GM18870 (cell line): ENCODE measurements at regions not wholly inside any gene's neighbourhood (a gene's known extent, or its start where the extent isn't known, plus 50 kb on each side); places are given as distances from the start of the nearest gene placed in this dataset.
A peak's percentile ranks its signal among the peaks of the same experiment; 100 is the strongest.
"Not testable (repeated sequence)": the region's sequence is repeated elsewhere in the genome, so short reads cannot be mapped to it uniquely, and the experiment has no call there.

ENCODE experiments used
- ATAC-seq: cut with Tn5 transposase; IDR thresholded peaks from one replicate; pipeline ENCODE4 v1.9.1; 2021; ENCODE audit warnings: moderate library complexity; ENCODE audit not compliant: unreplicated experiment

DNA sequence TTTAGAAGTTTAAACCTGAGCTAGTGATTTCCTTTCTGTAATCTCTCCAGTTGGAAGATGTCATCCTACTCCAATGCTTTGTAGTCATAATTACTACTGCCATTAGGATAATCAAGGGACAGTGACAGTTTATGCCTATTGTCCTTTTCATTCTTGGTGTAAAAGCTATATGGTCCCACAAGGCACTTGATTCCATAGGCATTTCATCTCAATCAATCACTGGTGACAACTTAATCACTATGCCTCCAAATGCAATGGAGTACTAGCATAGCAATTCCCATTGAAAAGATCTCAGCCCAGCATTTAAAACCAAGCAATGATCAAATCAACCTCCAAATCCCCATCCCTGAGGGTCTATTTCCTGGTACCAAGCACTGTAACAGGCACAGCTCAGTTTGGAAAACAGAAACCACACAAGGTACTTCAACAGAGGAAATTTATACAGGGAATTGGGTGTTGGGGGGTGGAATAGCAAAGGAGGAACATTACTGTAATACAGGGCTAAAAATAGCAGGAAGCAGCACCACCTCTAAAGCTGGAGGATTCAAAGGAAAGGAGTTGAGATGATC is 51.0 kb downstream of the FHIP2A start:
- ATAC-seq, result no peak

DNA sequence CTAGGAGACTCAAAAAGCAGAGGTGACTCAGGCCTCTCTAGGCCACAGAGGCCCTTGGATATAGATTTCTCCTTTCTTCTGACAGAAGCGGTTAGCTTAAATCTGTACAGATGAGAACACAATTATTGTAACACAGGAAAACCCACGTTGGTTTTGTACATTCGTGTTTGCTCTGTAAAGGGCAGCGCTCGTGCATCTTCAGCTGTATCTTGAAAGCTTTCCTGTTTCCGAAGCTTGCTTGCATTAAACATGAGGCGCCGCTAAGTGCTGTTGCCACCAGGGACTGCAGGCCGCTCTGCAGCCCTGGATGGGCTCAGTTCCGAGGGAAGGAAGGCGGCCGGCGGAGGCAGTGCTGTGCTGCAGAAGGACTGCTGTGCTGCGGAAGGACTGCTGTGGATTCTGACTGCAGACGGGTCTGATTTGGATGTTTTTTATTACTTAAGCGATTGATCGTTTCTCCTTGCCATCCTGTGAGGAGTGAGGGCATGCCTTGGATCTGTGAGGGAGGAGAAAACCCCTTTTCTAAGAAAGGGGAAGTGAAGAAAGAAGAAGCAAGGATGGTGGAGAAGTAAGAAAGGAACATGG is 53.3 kb downstream of the FHIP2A start:
- ATAC-seq, result no peak

DNA sequence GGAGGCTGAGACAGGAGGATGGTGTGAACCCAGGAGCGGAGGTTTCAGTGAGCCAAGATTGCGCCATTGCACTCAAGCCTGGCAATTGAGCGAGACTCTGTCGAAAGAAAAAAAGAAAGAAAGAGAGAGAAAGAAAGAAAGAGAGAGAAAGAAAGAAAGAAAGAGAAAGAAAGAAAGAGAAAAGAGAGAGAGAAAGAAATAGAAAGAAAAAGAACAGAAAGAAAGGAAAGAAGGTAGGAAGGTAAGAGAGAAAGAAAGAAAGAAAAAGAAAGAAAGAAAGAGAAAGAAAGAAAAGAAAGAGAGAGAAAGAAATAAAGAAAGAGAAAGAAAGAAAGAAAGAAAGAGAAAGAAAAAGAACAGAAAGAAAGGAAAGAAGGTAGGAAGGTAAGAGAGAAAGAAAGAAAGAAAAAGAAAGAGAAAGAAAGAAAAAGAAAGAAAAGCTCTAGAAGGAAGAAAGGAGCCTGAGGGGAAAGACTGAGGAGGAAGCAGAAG is 54.1 kb downstream of the FHIP2A start:
- ATAC-seq, result not testable (repeated sequence)

DNA sequence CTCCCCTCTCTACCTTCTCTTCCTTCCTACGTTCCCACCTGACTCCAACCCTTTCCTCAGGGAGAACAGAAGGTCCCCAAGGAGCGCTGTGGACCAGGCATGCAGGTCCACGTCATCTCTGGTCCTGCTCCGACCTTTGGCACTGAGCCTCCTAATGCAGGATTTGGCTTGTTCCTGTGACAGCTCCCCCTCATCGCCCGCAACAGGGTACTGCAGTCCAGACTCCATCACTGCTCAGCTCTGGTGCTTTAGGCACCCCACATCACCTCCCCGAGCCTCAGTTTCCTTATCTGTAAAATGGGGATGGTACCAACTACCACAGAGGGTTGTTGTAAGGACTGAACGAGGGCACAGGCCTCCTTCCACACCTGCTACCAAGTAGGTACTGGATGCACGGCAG is 54.6 kb downstream of the FHIP2A start:
- no peak for ATAC-seq

DNA sequence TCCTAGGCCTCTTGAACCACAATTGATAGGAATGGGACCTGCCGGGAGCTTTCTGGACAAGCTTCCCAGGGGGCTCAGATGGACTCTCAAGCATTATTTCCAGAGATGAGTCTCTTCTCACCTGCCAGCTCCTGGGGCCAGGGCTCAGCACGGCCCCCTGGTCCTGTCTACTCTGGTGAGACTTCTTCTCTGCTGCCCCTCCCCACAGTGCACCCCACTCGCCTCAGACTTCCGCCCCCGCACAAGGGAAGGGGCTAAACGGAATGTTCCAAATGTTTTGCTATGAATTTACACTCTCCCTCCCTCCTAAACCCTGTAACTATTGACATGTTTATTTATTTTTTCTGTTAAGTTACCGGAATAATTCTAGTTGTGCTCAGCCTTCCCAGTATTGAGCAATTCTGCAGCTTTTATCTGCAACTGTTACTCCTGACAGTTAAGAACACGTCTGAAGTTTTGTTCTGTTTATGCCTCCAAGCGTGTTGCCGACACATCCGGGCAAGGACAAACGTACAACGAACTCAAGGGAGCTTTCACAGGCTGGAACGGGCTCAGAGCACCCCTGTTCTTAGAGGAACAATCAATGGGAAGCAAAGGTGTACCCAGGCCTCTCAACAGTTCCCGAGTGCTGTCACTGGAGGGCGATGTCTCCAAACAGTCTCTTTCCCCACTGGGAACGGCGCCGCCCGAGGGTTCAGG is 55.2 kb downstream of the FHIP2A start:
- ATAC-seq, result peak; percentile 73

DNA sequence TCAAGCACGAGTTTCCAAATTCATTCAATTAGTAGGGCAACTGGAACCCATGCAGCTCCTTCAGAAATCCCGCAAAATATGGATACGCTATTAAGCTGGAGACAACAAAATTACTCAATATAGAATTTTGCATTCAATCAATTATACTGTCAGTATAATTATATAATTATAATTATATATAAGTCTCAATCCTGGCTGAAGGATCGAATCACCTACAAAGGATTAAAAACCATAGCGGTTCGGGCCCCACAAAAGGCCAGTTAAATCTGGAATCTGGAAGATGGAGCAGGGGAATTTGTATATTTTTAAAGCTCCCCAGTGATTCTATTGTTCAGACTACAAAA is 55.7 kb downstream of the FHIP2A start:
- no peak for ATAC-seq

DNA sequence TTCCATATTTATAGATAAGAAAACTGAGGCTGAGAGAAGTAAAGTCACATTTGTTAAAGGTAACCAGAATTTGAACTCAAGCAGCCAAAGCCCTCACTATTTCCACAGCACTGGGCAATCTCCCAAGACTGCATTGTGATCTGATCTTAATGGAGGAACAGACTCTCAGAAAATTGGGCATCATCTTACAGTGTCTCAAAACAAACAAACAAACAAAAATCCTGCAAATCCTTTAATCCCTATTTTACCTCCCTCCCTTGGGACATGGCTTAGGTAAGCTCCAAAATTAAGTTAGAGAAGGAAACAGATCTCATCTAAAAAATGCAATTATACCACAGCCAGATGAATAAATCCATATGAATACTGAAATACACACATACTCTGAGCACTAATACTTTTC is 57.5 kb downstream of the FHIP2A start:
- ATAC-seq, result no peak

DNA sequence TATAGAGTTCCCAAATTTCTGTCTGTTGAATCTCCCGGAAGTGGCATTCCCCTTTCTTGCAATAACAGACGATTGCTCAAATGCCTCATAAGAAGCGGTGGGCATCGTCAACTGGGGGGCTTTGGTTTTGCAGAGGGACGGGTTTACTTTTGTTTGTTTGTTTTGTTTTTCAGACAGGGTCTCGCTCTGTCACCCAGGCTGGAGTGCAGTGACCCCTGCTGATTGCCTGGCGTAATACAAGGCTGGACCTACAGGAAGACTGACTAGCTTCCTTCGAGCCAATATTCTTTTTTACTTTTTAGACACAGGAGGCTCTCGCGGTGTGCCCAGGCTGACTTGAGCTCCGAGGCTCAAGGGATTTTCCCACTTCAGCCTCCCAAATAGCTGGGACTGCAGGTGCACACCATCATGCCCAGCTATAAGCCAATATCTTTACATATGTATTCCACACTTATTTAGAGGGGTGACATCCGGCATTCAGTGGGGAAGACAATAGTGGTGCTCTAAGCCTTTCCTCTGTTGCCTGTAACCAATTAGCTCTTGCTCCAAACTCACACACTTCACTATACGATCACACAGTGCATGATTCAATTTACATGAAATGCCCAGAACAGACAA is 58.1 kb downstream of the FHIP2A start:
- peak; percentile 72 for ATAC-seq

DNA sequence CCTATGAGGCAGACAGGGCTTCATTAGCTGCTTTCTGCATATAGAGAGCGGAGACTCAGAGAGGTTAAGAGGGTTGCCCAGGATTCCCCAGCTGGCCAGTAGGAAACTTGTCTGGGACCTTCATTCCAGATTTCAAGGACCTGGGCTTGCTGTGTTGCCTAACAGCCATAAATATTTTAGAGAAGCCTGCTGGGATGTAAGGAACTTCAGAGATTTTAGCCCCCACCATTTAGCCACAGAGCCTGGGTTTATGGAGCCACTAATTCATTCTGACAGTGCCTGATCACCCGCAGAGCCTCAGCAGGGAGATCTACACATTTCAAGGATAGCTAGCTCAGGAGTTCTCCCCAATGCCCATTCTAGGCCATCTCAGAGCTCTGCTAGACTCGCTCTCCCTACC is 56.6 kb upstream of the TRUB1 start:
- ATAC-seq, result no peak

DNA sequence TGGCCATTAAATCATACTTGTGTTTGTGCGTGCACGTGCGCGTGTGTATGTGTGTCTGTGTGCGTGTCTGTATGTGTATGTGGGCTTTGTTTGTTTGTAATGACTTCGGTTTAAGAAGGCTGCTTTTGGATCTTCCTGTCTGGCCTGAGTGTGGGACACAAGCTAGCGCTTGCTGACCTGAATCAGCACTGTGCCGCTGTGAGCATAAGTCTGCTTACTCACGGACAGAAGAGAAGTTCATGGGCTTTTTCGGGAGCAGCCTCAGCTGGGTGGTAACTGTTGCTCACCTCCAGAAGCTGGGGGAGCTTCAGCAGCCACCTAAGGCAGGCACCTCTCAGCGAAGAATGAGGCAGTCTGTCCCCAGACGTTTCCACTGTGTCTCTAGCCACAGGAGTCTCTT is 56.1 kb upstream of the TRUB1 start:
- ATAC-seq, result no peak

DNA sequence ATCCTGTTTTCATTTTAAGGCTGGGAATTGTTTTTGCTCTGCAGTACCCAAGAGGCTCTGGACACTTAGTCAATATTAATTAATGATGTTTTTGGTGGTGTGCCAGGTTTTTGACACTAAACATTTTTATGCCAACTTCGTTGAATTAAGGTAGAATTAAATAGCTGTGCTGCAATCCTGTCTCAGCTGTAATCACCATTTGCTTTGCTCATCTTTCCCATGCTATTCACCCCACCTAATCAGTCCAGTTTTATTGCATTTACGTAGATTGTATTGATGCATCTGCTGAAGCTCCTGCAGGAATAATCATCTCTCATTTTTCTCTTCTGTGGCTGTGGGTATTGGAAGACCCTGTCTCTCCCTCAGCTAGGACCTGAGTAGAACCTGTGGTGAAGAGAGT is 52.6 kb upstream of the TRUB1 start:
- no peak for ATAC-seq
